SU-DHL-6 (cell line): ENCODE measurements at regions not wholly inside any gene's neighbourhood (a gene's known extent, or its start where the extent isn't known, plus 50 kb on each side); places are given as distances from the start of the nearest gene placed in this dataset.

Source experiments
- EZH2phosphoT487 ChIP-seq: fragments of 200-600 bp; sonication (generic), shearing (Covaris generic); conservative IDR thresholded peaks from 2 replicates; pipeline ENCODE4 v1.6.1; 2018; ENCODE audit warnings: mild to moderate bottlenecking, antibody characterized with exemption, low read length, moderate library complexity, mixed read lengths
- TF ChIP-seq, protein P1 (sequence below): fragments of 200-600 bp; sonication (generic); IDR thresholded peaks from one replicate; pipeline ENCODE4 v1.5.1; 2017; ENCODE audit warnings: antibody characterized with exemption, mild to moderate bottlenecking, low read length, moderate library complexity; ENCODE audit not compliant: insufficient read depth, poor library complexity, severe bottlenecking

DNA sequence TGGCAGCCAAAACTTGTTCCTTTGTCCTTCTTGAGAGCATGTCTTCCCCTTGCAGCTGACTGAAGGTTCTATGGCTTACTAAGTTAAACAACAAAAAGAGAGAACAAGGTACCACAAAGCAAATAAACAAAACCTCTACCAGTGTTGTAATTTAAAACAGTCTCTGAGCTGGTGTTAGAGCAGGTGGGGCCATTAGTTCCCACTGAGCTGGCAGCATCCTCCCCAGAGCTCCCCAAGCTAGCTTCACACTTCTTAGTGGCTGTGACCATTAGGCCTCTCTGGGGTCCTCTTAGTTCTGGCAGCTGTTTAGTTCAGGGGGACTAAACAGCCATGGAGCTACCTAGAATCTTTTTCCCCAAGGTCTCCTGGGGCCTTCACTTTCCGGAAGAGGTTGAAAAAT lies 128.6 kb upstream of the ELL2 start:
- TF ChIP-seq, protein P1, sequence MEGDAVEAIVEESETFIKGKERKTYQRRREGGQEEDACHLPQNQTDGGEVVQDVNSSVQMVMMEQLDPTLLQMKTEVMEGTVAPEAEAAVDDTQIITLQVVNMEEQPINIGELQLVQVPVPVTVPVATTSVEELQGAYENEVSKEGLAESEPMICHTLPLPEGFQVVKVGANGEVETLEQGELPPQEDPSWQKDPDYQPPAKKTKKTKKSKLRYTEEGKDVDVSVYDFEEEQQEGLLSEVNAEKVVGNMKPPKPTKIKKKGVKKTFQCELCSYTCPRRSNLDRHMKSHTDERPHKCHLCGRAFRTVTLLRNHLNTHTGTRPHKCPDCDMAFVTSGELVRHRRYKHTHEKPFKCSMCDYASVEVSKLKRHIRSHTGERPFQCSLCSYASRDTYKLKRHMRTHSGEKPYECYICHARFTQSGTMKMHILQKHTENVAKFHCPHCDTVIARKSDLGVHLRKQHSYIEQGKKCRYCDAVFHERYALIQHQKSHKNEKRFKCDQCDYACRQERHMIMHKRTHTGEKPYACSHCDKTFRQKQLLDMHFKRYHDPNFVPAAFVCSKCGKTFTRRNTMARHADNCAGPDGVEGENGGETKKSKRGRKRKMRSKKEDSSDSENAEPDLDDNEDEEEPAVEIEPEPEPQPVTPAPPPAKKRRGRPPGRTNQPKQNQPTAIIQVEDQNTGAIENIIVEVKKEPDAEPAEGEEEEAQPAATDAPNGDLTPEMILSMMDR, result no peak
- TF ChIP-seq EZH2phosphoT487, result no peak
